NCI-H146 treated with DMSO at 0.1 percent for 48 hours (cell line): ENCODE measurements at regions not wholly inside any gene's neighbourhood (a gene's known extent, or its start where the extent isn't known, plus 50 kb on each side); places are given as distances from the start of the nearest gene placed in this dataset.
"Not testable (repeated sequence)": the region's sequence is repeated elsewhere in the genome, so short reads cannot be mapped to it uniquely, and the experiment has no call there.

Source experiments
- DNase-seq: peaks from one replicate; lab custom pipeline; 2025; ENCODE audit not compliant: unreplicated experiment; lab: John Stamatoyannopoulos, UW

DNA sequence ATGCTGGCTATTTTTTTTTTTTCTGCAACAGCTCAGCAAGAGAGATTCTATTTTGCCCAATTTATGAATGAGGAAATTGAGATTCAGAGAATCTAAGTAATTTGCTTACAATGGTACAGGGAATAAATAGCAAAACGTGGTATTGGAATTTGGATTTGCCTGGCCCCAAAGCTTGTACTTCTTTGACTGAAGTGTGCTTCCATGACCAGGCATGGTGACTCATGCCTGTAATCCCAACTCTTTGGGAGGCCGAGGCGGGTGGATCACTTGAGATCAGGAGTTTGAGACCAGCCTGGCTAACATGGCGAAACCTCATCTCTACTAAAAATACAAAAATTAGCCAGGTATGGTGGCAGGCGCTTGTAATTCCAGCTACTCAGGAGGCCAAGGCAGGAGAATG is 591.1 kb downstream of the CSNK1G3 start:
- not testable (repeated sequence) for DNase-seq

GRCh38 chr5:124102486-124102885 is 590.5 kb downstream of the CSNK1G3 start:
- no peak for DNase-seq

DNA sequence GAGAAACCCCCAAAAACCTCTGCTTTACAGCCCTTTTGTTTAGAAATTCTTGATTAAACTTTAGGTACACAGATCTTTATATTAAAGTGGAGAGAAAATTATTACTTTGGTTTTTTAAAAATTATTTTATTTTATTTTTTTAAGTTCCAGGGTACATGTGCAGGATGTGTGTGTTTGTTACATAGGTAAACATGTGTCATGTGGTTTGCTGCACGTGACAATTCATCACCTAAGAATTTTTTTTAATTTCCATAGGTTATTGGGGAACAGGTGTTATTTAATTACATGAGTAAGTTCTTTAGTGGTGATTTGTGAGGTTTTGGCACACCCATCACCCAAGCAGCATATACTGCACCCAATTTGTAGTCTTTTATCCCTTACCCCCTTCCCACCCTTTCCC is 581.7 kb downstream of the CSNK1G3 start:
- no peak for DNase-seq

DNA sequence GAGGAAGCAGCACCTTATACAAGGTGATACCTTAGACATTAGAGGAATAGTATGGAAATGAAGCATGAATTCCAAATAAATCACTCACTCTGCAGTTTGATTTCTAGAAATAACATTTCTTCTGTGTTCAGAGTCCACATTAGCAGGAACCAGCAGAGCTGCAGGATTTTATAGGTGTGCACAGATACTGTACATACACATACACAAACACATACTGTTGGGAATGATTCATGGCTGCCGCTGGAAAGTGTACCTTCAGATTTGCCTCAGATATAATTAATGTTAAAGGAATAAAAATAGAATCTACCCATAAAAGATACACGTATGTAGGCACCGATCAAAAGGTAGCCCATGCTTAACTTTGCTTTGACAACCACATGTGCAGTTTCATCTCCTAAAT is 578.1 kb downstream of the CSNK1G3 start:
- no peak for DNase-seq

DNA sequence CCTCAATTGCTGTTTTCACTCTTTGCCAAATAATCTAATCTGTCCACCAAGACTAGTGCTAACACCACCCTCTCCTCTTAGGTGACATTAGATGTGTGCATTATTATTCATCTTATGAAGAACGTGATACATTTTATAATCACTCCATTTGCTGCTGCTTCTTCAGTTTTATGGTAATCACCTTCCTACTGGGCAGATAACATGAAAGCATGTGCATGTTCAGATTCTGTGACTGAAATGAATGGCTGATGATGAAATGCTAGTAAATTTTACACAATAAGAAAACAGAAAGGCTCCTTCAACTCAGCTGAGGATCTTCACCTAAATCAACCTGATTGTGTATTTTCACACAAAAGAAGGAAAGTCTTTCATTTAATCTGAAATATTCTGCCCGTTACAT is 577.6 kb downstream of the CSNK1G3 start:
- no peak for DNase-seq

GRCh38 chr5:124088289-124089032 is 576.5 kb downstream of the CSNK1G3 start:
- peak; percentile 51 for DNase-seq

DNA sequence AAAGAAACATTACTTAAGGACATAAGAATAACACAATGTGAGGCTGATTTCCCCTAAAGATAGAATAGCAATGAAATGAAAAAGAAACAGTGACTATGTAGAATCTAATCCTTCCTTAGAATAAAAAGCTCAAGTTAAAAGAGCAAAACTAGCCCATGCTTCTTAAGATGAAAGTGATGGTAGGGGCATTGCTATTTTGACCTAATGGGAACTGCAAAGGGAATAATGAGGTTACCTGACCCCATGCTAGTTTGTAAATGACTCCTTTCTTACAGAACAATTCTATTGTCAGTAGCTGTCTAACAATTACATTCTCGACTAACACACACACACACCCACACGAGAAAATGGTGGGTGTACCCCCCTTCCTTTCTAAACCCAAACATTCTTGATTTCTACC is 575.8 kb downstream of the CSNK1G3 start:
- no peak for DNase-seq

DNA sequence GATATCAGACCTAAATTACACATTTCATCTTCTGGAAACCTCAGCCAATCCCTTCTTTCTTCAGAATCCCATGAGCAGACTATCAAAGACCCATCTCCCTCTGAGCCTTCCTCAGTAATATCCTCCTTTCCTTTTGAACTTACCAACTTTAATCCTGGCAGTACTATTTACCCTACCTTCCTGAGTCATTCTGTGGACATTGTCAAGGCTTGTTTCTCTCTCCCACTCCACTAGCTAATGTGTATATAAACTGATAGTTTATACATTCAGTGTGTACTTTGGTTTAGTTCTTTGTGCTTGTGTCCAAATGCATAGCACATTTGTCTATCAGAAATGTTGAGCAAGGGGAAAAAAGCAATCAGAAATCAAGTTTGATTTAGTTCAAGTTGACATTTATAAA is 568.3 kb downstream of the CSNK1G3 start:
- no peak for DNase-seq

DNA sequence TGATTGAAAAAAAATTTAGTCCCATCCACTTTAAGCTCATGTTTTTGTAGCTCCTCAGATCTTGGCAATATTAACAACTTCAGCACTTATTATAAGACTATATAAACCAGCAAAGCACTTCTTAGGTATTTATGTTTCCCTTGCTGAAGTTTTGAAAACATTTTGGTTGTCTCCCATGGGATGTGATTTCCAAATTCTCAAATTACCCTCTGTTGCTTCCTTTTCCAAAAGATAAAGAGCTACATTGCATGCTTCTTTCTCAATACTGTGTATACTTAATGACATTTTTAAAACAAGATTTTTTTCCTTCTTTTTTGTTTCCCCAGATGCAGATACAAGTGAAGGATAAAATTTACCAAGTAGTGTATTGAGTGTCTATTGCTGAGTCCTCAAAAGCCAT is 567.1 kb downstream of the CSNK1G3 start:
- DNase-seq, result no peak

GRCh38 chr5:124074500-124074899 is 562.5 kb downstream of the CSNK1G3 start:
- no peak for DNase-seq

- DNase-seq, result no peak
Measured at GRCh38 chr5:124072570-124072969, 560.6 kb downstream of the CSNK1G3 start.

GRCh38 chr5:124071039-124071438 is 559.1 kb downstream of the CSNK1G3 start:
- no peak for DNase-seq

GRCh38 chr5:124065508-124065907 is 553.5 kb downstream of the CSNK1G3 start:
- DNase-seq, result no peak

GRCh38 chr5:124064956-124065355 is 553.0 kb downstream of the CSNK1G3 start:
- DNase-seq, result no peak

- no peak for DNase-seq
Measured at GRCh38 chr5:124061663-124062062, 549.7 kb downstream of the CSNK1G3 start.

DNA sequence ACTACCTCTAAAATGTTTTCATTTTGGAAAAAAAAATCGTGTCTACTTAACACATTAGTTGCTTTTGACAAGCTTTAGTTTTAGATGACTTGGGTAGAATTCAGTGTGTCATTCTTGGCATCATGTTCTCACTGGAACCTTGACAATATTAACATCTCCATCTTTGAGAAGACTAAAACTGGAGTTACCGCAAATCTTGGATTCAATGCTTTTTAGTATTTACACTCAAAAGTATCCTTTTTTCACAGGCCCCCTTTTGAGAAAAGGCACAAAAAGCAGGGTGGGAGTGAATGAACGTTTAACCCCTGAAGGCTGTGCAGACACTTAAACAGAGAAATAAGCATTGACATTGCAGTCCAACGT is 549.1 kb downstream of the CSNK1G3 start:
- no peak for DNase-seq

- no peak for DNase-seq
Measured at GRCh38 chr5:124060413-124061067, 548.6 kb downstream of the CSNK1G3 start.

DNA sequence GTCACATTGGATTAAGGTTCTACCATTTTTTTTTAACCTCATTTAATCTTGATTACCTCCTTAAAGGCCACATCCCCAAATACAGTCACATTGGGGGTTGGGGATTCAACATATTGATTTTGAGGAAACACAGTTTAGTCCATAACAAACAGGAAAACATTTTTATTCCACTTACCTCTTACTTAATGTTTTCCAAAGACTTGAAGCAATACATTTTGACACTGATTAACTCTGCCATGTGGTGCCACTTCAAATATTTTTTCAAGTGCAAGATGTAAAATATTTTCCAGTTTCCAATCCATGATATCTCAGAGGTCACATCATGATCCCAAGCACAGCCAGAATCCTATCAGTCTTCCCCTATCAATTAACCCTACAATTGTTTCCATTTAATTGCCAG is 548.0 kb downstream of the CSNK1G3 start:
- no peak for DNase-seq

- no peak for DNase-seq
Measured at GRCh38 chr5:124059200-124059599, 547.2 kb downstream of the CSNK1G3 start.

- no peak for DNase-seq
Measured at GRCh38 chr5:124057724-124058231, 545.8 kb downstream of the CSNK1G3 start.

DNA sequence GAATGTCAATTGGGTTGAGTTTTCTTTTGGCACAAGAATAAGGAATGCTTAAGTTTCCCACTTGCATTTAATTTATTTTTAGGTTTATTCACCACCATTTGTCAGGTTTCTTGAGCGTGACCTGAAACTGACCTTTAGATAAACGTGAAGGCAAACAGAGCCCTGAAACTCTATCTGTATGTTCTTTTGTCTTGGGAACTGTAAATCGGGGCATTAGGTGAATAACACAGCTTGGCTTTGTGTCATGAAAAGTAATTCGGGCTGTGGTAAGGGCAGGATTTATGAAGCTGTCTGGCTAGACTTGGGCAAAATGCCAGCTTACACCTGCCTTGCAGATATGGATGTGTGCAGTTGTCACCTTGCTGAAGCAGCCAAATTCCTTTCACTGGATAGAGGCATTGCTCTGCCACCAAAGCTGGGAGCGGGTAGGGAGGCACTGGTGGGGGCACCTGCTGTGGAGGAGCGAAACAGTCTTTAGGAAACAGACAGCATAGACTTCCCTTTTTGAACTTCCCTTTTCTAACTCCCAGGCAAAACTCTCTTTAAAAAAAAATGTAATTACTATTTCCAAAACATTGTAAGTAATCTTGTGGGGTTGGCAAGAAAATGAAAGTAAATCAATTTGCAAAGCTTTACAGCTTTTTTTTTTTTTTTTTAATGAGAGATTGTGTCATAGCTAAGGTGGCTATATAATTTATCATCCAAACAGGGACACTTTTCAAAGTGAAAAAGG is 545.2 kb downstream of the CSNK1G3 start:
- peak; percentile 84 for DNase-seq
